COR-L47 (cell line): ENCODE measurements at regions not wholly inside any gene's neighbourhood (a gene's known extent, or its start where the extent isn't known, plus 50 kb on each side); places are given as distances from the start of the nearest gene placed in this dataset.

Source experiments
- DNase-seq: peaks from one replicate; lab custom pipeline; 2025; lab: John Stamatoyannopoulos, UW

DNA sequence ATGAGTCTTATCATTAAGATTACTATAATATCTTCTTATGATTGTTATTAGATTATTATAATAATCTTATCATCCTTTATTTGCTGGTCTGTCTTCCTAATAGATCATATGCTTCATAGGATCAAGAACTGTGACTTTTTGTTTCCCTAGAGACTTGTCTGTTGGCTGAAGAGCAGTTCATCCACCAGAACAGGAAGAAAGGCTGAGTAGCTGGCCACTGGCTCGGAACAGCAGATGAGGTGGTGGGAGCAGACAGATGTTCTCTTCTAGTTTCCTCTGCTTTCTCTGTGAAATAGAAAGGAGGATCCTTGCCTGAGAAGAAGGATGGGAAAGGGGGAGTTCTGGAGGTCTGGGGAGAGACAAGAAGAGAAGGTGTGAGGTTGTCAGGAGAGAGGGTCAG lies 120.0 kb downstream of the CCNA1 start:
- DNase-seq: no peak

DNA sequence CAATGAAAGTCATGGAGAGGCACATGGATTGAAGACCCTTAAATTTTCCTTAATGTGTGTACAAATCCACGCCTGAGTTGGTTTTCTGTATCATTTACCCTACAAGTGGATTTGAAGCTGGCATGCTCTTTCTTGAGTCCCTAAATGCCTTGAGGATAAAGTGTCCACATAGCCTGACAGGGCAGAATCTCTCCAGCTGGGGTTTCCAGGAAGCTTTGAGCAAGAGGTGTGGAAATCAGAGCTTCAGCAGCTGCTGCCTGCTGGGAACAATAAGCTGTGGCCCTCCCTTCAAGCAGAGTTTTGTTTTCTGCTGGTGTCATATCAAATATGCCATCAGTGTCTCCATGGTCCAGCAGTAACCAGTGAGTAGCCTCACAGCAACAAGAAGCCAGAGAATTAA lies 120.3 kb upstream of the SERTM1 start:
- DNase-seq: no peak

DNA sequence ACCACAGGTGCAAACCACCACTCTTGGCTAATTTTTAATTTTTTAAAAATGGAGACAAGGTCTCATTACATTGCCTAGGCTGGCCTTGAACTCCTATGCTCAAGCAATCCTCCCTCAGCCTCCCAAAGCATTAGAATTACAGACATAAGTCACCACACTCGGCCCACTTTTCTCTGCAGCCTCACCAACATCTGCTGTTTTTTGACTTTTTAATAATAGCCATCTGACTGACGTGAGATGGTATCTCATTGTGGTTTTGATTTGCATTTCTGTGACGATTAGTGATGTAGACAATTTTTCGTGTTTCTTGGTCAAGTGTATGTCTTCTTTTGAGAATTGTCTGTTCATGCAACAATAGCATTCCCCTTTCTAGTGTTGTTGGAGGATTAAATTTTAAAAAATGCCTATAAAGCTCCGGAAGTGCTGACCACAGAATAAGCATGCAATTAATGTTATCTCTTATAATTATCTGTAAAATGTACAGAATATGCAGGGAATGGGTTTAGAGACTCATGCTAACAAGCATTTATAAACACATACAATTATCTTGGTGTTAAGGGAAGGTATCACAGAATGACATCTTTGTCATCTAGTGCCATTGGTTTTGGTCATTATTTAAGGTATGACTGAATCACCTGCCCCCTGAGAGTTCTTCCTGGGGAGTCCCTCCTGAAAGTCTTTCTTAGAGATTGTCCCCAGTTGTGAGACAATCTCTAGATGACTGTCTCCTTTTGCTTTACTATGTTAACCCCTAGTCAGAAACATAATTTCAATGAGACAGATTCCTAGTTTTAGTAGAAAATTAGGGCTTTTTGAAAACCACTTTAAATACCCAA lies 118.5 kb upstream of the SERTM1 start:
- DNase-seq: no peak

- DNase-seq: no peak
Measured at GRCh38 chr13:36559375-36559774, 114.4 kb upstream of the SERTM1 start.

DNA sequence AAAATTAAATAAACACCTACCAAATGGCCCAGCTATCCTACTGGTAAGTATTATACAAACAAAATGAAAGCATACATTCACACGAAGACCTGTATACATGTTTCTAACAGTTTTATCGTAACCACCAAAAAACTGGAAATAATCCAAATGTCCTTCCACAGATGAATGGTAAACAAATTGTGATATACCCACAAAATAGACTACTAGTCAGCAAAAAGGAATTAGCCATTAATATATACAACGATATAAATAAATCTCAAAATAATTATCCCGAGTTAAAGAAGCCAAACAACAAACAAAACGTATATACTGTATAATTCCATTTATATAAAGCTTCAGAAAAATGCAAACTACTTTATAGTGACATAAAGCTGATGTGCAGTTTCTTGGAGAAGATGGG lies 106.3 kb upstream of the SERTM1 start:
- no peak for DNase-seq

- no peak for DNase-seq
Measured at GRCh38 chr13:36570489-36570888, 103.3 kb upstream of the SERTM1 start.

- no peak for DNase-seq
Measured at GRCh38 chr13:36571444-36571843, 102.4 kb upstream of the SERTM1 start.

DNA sequence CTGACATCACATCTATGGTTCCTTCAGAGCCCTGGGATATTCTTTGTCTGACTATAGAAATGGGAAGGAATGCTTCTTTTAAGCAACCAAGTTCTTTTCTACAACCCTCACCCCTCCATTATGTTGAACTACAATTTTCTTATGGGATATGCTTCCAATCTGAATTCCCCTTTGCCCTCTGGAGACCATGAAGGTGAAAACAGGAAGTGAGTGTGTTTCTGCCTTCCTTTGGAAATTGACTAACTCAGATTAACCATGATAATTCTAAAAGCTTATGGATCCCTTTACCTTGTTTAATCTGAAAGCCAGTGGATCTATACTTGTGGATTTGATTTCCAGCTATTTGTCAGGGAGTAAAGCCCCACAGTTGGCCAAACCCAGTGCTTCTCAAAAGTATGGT lies 90.8 kb upstream of the SERTM1 start:
- DNase-seq: no peak

DNA sequence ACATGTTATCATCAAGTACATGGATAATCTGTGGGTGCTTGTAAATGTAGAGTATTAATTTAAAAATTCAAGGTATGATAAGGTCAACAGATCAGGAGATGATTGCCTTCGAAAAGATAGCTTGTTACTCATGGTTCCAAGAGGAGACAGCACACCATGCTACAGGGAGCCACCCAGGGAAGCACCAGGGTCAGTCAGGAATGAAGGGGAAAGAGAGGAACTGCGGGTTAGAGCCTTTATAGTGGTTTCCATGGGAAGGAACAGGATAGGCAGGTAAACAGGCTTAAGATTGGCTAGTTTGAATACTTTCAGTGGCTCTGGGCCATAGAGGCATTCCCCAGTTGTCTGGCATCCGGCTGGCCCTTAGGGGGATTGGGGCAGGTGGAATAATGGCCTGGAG lies 74.2 kb upstream of the SERTM1 start:
- no peak for DNase-seq

- no peak for DNase-seq
Measured at GRCh38 chr13:36601186-36601585, 72.6 kb upstream of the SERTM1 start.

DNA sequence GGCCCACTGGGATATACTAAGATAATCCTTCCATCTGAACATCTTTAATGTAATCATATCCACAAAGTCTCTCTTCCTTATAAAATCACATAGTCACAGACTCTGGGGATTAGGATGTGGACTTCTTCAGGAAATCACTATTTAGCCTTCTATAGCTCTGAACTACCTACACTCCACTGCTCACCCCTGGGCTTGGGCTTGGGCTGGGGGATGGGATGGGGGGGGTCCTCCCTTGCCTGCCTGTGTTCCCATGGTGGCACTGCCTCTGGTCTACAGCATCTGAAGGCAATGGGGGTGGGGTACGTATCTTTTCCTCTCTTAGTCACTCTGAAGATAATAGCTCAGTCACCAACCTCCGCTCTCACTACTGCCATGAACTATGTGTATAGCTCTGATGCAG lies 67.8 kb upstream of the SERTM1 start:
- no peak for DNase-seq

DNA sequence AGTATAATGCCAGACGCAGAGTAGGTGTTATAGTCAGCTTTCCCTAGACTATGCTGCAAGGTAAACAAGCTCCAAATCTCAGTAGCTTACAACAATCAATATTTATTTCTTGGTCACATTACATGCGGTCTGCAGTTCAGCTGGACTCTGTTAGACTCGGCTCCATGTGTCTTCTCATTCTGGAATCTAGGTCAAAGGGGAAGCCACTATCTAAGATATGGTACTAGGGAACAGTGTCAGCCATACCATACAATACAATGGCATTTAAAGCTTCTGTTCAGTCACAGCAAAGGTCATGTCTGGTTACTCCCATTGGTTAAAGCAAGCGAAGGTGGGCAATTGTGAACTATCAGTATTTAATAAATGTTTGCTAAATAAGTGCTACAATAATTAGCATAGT lies 65.3 kb upstream of the SERTM1 start:
- DNase-seq: no peak

DNA sequence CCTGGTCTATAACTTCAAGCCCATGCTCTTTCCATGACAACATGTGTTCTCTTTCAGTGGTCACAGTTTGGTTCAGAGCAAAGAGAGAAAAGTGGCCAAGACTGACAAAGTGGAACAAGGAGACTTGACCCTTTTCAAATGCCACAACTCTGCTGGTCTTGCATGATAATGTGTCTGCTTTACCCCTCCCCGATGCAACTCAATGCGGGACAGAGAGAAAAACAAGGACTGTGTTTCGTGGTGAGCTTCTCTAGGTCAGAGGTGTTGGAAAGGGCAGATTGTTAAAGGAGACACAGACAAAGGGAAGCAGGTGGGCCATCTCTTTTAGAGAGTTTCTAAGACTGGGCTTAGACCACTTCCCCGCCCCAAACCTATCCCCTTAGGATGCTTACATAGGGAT lies 61.6 kb upstream of the SERTM1 start:
- no peak for DNase-seq

- no peak for DNase-seq
Measured at GRCh38 chr13:36616706-36617105, 57.1 kb upstream of the SERTM1 start.

- DNase-seq: no peak
Measured at GRCh38 chr13:36619535-36619934, 54.3 kb upstream of the SERTM1 start.
